Lung (tissue), 11 donors: ENCODE measurements at regions not wholly inside any gene's neighbourhood (a gene's known extent, or its start where the extent isn't known, plus 50 kb on each side); places are given as distances from the start of the nearest gene placed in this dataset.
A peak's percentile ranks its signal among the peaks of the same experiment; 100 is the strongest.

Experiments
- ATAC-seq: fragments of 200-7000 bp; cut with Tn5 transposase; one replicate; pipeline ENCODE4 v1.9.1; 2020; ENCODE audit warnings: moderate number of reproducible peaks; ENCODE audit not compliant: insufficient read depth, low FRiP score
- DNase-seq, 3 donors: peaks; one replicate each; pipeline ENCODE4 v3.0.0-alpha.2; 2013 to 2017
- H3K27ac ChIP-seq, 2 donors: one replicate each; pipeline ENCODE4 v1.5.1; 2013; ENCODE audit warnings: mild to moderate bottlenecking in 2 of 2, moderate library complexity in 2 of 2, control low read depth in 1 of 2, inconsistent platforms in 1 of 2, low read depth in 1 of 2, low read length in 1 of 2
- H3K27me3 ChIP-seq, 3 donors: one replicate each; pipeline ENCODE4 v1.5.1; 2013; ENCODE audit warnings: low read length in 2 of 3; ENCODE audit not compliant: control insufficient read depth in 3 of 3, insufficient read depth in 3 of 3
- H3K36me3 ChIP-seq, 4 donors: one replicate each; pipeline ENCODE4 v1.5.1; 2013; ENCODE audit warnings: low read length in 4 of 4, mild to moderate bottlenecking in 1 of 4, moderate library complexity in 1 of 4; ENCODE audit not compliant: control insufficient read depth in 4 of 4, insufficient read depth in 4 of 4
- H3K4me1 ChIP-seq, 5 donors: one replicate each; pipeline ENCODE4 v1.5.1; 2013; ENCODE audit warnings: low read length in 5 of 5, mild to moderate bottlenecking in 2 of 5, moderate library complexity in 1 of 5; ENCODE audit not compliant: control insufficient read depth in 5 of 5, insufficient read depth in 5 of 5
- H3K4me3 ChIP-seq: one replicate; pipeline ENCODE4 v1.5.1; 2013; ENCODE audit warnings: mild to moderate bottlenecking, control low read depth, moderate library complexity
- H3K9ac ChIP-seq, 2 donors: one replicate each; pipeline ENCODE4 v1.5.1; 2013; ENCODE audit warnings: low read length in 2 of 2, control low read depth in 1 of 2; ENCODE audit not compliant: insufficient read depth in 1 of 2
- H3K9me3 ChIP-seq, 4 donors: one replicate each; pipeline ENCODE4 v1.5.1; 2013; ENCODE audit warnings: low read length in 3 of 4, mild to moderate bottlenecking in 1 of 4, moderate library complexity in 1 of 4; ENCODE audit not compliant: control insufficient read depth in 4 of 4, insufficient read depth in 3 of 4
- WGBS, 2 donors: extraction: QIAGEN DNeasy Blood & Tissue Kit; methylation state at CpG; one replicate each; pipeline ENCODE4 v1.1.7; 2013; 5-methylcytosine and 5-hydroxymethylcytosine counted together
- TF ChIP-seq, protein P1 (sequence below): IDR thresholded peaks from 2 replicates; pipeline ENCODE4 v1.5.1; 2012; ENCODE audit warnings: mild to moderate bottlenecking; ENCODE audit errors: control extremely low read depth, extremely low read depth
- donor health status: control.
- donor health status: control.
- donor health status: Bipolar disorder and iron deficiency.
- donor health status: healthy.
- donor health status: DM: yes; HTN: yes; CAD: no.

DNA sequence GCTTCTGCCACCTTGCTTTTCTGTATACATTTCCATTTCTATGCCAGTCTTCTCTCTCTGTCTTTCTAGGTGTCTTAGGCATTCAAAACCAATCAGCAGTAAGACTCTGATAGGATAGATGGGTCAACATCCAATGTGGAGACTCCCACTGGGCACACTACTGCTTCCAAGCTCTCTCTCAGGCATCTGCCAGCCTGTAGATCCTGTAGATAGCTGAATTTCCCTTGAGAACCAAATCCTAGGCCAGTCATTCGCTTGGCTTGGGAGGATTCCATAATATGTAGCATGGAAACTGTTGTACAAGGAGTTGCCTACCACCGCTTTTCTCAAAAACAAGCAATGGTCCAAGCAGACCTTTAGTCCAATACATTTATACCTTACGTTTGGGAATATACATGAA, 262.8 kb upstream of the RARB start:
- no peak overlapping the region for H3K4me3 ChIP-seq
- WGBS, 2 donors, result 89 to 93% methylated on average over 3 of the region's 3 CpGs
- no peak for DNase-seq
- no peaks in the 10 kb centered on the region for H3K27me3 ChIP-seq
- H3K4me1 ChIP-seq, result peaks cover 0 to 12% (median 0%) of the 10 kb centered on the region in 5 donors
- peaks cover 0 to 5% (median 0%) of the 10 kb centered on the region in 4 donors for H3K9me3 ChIP-seq
- no peak overlapping the region for H3K9ac ChIP-seq
- no peak overlapping the region for H3K27ac ChIP-seq
- no peak for ATAC-seq
- TF ChIP-seq, protein P1, sequence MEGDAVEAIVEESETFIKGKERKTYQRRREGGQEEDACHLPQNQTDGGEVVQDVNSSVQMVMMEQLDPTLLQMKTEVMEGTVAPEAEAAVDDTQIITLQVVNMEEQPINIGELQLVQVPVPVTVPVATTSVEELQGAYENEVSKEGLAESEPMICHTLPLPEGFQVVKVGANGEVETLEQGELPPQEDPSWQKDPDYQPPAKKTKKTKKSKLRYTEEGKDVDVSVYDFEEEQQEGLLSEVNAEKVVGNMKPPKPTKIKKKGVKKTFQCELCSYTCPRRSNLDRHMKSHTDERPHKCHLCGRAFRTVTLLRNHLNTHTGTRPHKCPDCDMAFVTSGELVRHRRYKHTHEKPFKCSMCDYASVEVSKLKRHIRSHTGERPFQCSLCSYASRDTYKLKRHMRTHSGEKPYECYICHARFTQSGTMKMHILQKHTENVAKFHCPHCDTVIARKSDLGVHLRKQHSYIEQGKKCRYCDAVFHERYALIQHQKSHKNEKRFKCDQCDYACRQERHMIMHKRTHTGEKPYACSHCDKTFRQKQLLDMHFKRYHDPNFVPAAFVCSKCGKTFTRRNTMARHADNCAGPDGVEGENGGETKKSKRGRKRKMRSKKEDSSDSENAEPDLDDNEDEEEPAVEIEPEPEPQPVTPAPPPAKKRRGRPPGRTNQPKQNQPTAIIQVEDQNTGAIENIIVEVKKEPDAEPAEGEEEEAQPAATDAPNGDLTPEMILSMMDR, result no peak
- no peaks in the 10 kb centered on the region for H3K36me3 ChIP-seq

DNA sequence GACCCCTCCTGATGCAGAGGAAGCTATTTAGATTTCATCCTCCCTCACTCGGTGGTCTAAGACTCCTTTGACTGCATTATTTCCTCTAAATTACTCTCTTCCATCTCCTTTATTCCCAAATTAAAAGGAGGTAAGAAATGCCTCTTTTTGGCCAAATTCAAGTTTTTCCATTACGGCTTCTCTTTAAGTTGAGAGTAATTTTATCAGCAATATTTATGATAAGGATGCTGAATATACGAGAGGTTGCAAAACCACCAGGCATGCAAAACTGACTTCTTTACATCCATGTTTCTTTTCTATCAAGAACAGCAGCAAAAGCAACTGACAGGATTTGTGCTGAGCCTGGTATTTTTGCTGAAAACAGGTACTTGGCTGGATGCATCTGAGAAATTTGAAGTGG, 262.0 kb upstream of the RARB start:
- 83 to 91% methylated on average over 3 of the region's 3 CpGs for WGBS, 2 donors

DNA sequence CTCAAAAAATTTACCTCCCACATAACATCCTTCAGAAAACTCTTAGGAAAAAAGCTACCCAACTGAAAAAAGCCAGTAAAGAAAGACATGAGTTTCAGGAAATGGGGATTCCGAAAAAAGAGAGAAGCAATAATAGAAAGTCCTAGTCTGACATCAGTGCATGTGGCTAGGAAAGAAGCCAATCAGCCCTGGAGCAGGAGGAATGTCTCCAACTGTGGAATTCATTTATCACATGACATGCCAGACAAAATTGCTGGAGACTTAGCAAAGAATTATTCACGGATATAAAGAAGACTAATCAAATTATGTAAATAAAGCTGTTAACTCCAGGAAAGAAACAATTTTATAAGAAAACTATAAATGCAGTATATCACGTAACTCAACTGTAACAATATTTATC, 258.9 kb upstream of the RARB start:
- Histone ChIP-seq H3K27ac (no peak overlapping the region), H3K4me3 (no peak overlapping the region), H3K4me1 (peaks cover 0 to 12% (median 0%) of the 10 kb centered on the region in 5 donors), H3K9ac (no peak overlapping the region), H3K36me3 (no peaks in the 10 kb centered on the region), H3K27me3 (no peaks in the 10 kb centered on the region), H3K9me3 (peaks cover 0 to 5% (median 0%) of the 10 kb centered on the region in 4 donors)
- WGBS, 2 donors, result 80 to 88% methylated on average over 3 of the region's 3 CpGs
- TF ChIP-seq, protein P1, result no peak
- DNase-seq (peak in 1 of 3 donors; percentile 10), ATAC-seq (no peak)

More for the DNA sequence above, 262.0 kb upstream of the RARB start:
- no peak overlapping the region for H3K4me3 ChIP-seq
- H3K27me3 ChIP-seq, result no peaks in the 10 kb centered on the region
- TF ChIP-seq, protein P1, result no peak
- no peak overlapping the region for H3K9ac ChIP-seq
- H3K9me3 ChIP-seq, result peaks cover 0 to 5% (median 0%) of the 10 kb centered on the region in 4 donors
- no peak overlapping the region for H3K27ac ChIP-seq
- DNase-seq, result peak in 2 of 3 donors; percentile 61 to 64
- H3K36me3 ChIP-seq, result no peaks in the 10 kb centered on the region
- H3K4me1 ChIP-seq, result peaks cover 0 to 12% (median 0%) of the 10 kb centered on the region in 5 donors
- ATAC-seq, result no peak

DNA sequence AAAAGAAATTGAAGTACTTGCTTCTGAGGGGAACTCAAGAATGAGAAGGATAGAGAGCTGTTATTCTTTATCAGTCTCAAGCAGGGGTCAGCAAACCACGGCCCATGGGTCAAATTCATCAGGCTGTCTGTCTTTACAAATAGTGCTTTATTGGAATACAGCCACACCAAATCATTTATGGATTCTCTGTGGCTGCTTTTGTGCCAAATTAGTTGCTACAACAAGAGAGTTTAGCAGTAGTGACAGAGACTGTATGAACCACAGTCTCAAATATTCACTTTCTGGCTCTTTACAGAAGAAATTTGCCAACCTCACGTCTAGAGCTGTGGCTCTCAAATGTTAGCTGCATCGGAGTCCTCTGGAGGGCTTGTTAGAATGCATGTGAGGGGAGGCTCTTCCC, 258.0 kb upstream of the RARB start:
- Histone ChIP-seq H3K4me1 (peaks cover 0 to 12% (median 0%) of the 10 kb centered on the region in 5 donors), H3K9ac (no peak overlapping the region), H3K36me3 (no peaks in the 10 kb centered on the region), H3K4me3 (no peak overlapping the region), H3K27me3 (no peaks in the 10 kb centered on the region), H3K9me3 (peaks cover 0 to 5% (median 0%) of the 10 kb centered on the region in 4 donors), H3K27ac (no peak overlapping the region)
- TF ChIP-seq, protein P1, result no peak
- WGBS, 2 donors, result 68 to 78% methylated on average over 3 of the region's 3 CpGs
- peak in 2 of 3 donors; percentile 69 to 78 for DNase-seq
- ATAC-seq, result no peak
